ENCODE measurements at regions not wholly inside any gene's neighbourhood (a gene's known extent, or its start where the extent isn't known, plus 50 kb on each side); places are given as distances from the start of the nearest gene placed in this dataset.

GRCh38 chr9:134230942-134231325 lies 66.6 kb upstream of the RNU6ATAC start:
- TF ChIP-seq CTCF (IDR thresholded peaks at IDR 0.05; ENCODE audit: insufficient read depth, low read depth, low read length) (no peak), EZH2 (IDR thresholded peaks at IDR 0.05; ENCODE audit: insufficient read depth, low read length) (no peak)
